ENCODE measurements at regions not wholly inside any gene's neighbourhood (a gene's known extent, or its start where the extent isn't known, plus 50 kb on each side); places are given as distances from the start of the nearest gene placed in this dataset.

- no peak for TF ChIP-seq CTCF (IDR thresholded peaks at IDR 0.05; ENCODE audit: insufficient read depth, low read length, poor library complexity, severe bottlenecking)
- no peak overlapping the region for H3K4me3 ChIP-seq (replicated peaks; ENCODE audit: low read depth, low read length)
Measured at GRCh38 chr1:221891708-221892107, 149.8 kb upstream of the DUSP10 start.

GRCh38 chr1:221888801-221889200 is 146.9 kb upstream of the DUSP10 start:
- no peak for TF ChIP-seq CTCF (IDR thresholded peaks at IDR 0.05; ENCODE audit: insufficient read depth, low read length, poor library complexity, severe bottlenecking)
- Histone ChIP-seq H3K4me3 (replicated peaks; ENCODE audit: low read depth, low read length) (no peak overlapping the region), H3K36me3 (ENCODE audit: control insufficient read depth, insufficient read depth, low read length) (no peaks in the 10 kb centered on the region), H3K27me3 (replicated peaks; ENCODE audit: control insufficient read depth, insufficient read depth, low read length) (no peaks in the 10 kb centered on the region)
- no peak for DNase-seq (ENCODE audit: extremely low read depth, insufficient read length)

More at GRCh38 chr1:221891708-221892107, 149.8 kb upstream of the DUSP10 start:
- no peak for DNase-seq (ENCODE audit: extremely low read depth, insufficient read length)
- Histone ChIP-seq H3K27me3 (replicated peaks; ENCODE audit: control insufficient read depth, insufficient read depth, low read length) (no peaks in the 10 kb centered on the region), H3K36me3 (ENCODE audit: control insufficient read depth, insufficient read depth, low read length) (no peaks in the 10 kb centered on the region)

- no peak for DNase-seq (ENCODE audit: extremely low read depth, insufficient read length)
- Histone ChIP-seq H3K27me3 (replicated peaks; ENCODE audit: control insufficient read depth, insufficient read depth, low read length) (no peaks in the 10 kb centered on the region), H3K36me3 (ENCODE audit: control insufficient read depth, insufficient read depth, low read length) (no peaks in the 10 kb centered on the region), H3K4me3 (replicated peaks; ENCODE audit: low read depth, low read length) (no peak overlapping the region)
- no peak for TF ChIP-seq CTCF (IDR thresholded peaks at IDR 0.05; ENCODE audit: insufficient read depth, low read length, poor library complexity, severe bottlenecking)
Measured at GRCh38 chr1:221888218-221888617, 146.3 kb upstream of the DUSP10 start.

- no peak for DNase-seq (ENCODE audit: extremely low read depth, insufficient read length)
- H3K27me3 ChIP-seq (replicated peaks; ENCODE audit: control insufficient read depth, insufficient read depth, low read length), result no peaks in the 10 kb centered on the region
- no peak for TF ChIP-seq CTCF (IDR thresholded peaks at IDR 0.05; ENCODE audit: insufficient read depth, low read length, poor library complexity, severe bottlenecking)
- no peak overlapping the region for H3K4me3 ChIP-seq (replicated peaks; ENCODE audit: low read depth, low read length)
- H3K36me3 ChIP-seq (ENCODE audit: control insufficient read depth, insufficient read depth, low read length), result no peaks in the 10 kb centered on the region
Measured at GRCh38 chr1:221887758-221888157, 145.9 kb upstream of the DUSP10 start.

- DNase-seq (ENCODE audit: extremely low read depth, insufficient read length), result no peak
- TF ChIP-seq CTCF (IDR thresholded peaks at IDR 0.05; ENCODE audit: insufficient read depth, low read length, poor library complexity, severe bottlenecking), result no peak
- H3K36me3 ChIP-seq (ENCODE audit: control insufficient read depth, insufficient read depth, low read length), result no peaks in the 10 kb centered on the region
- no peak overlapping the region for H3K4me3 ChIP-seq (replicated peaks; ENCODE audit: low read depth, low read length)
- H3K27me3 ChIP-seq (replicated peaks; ENCODE audit: control insufficient read depth, insufficient read depth, low read length), result no peaks in the 10 kb centered on the region
Measured at GRCh38 chr1:221887415-221887746, 145.5 kb upstream of the DUSP10 start.

- H3K36me3 ChIP-seq (ENCODE audit: control insufficient read depth, insufficient read depth, low read length), result no peaks in the 10 kb centered on the region
- no peaks in the 10 kb centered on the region for H3K27me3 ChIP-seq (replicated peaks; ENCODE audit: control insufficient read depth, insufficient read depth, low read length)
- no peak overlapping the region for H3K4me3 ChIP-seq (replicated peaks; ENCODE audit: low read depth, low read length)
- DNase-seq (ENCODE audit: extremely low read depth, insufficient read length), result no peak
- TF ChIP-seq CTCF (IDR thresholded peaks at IDR 0.05; ENCODE audit: insufficient read depth, low read length, poor library complexity, severe bottlenecking), result no peak
Measured at GRCh38 chr1:221886743-221887414, 145.0 kb upstream of the DUSP10 start.

Data from GM06990 (cell line).